Central memory CD8-positive, alpha-beta T cell (primary cell): ENCODE measurements at regions not wholly inside any gene's neighbourhood (a gene's known extent, or its start where the extent isn't known, plus 50 kb on each side); places are given as distances from the start of the nearest gene placed in this dataset.
"Not testable (repeated sequence)": the region's sequence is repeated elsewhere in the genome, so short reads cannot be mapped to it uniquely, and the experiment has no call there.

Experiments used
- ATAC-seq: fragments of 150-1000 bp; cut with Tn5 transposase; replicated peaks from 2 replicates; pipeline ENCODE4 v1.10.0; 2022; ENCODE audit warnings: mild to moderate bottlenecking, moderate FRiP score, moderate number of reproducible peaks; ENCODE audit not compliant: poor library complexity, severe bottlenecking; ENCODE audit errors: extremely low read depth
- DNase-seq, 2 donors: peaks; one replicate each; pipeline ENCODE4 v3.0.0; 2021; ENCODE audit warnings: low spot score in 2 of 2
- H3K27ac Mint-ChIP-seq: one replicate; pipeline ENCODE4 v1.8.0; 2022; ENCODE audit warnings: low read depth, mild to moderate bottlenecking, moderate library complexity, mixed read lengths
- H3K27me3 Mint-ChIP-seq: one replicate; pipeline ENCODE4 v1.8.0; 2022; ENCODE audit warnings: mixed read lengths
- H3K36me3 Mint-ChIP-seq: one replicate; pipeline ENCODE4 v1.8.0; 2022; ENCODE audit warnings: mild to moderate bottlenecking, moderate library complexity, mixed read lengths; ENCODE audit not compliant: insufficient read depth
- H3K4me1 Mint-ChIP-seq: one replicate; pipeline ENCODE4 v1.8.0; 2022; ENCODE audit warnings: mixed read lengths
- H3K4me3 Mint-ChIP-seq: one replicate; pipeline ENCODE4 v1.8.0; 2022; ENCODE audit warnings: mild to moderate bottlenecking, moderate library complexity, mixed read lengths
- H3K9me3 Mint-ChIP-seq: one replicate; pipeline ENCODE4 v1.8.0; 2022; ENCODE audit warnings: mixed read lengths

DNA sequence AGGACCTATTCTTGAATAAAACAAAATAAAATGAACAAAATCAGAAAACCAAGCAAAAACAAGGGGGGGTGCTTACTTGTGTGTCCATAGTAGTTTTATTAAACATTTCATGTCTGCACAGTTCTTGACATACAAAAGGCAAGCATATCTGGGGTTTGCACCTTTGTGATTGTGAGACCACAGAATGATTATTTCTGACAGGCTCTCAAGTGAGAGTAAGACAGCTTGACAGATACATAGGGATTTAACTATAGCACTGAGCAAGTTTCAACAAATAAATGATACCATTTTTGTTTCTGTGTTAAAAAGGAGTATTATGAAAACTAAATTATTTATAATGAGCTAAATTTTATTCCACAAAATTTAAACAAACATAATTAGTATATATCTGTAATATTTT lies 712.0 kb upstream of the PCDH10 start:
- H3K9me3 Mint-ChIP-seq: peaks cover 16% of the 10 kb centered on the region
- no peaks in the 10 kb centered on the region for H3K27me3 Mint-ChIP-seq
- no peaks in the 10 kb centered on the region for H3K4me1 Mint-ChIP-seq
- ATAC-seq (no peak), DNase-seq (no peak)
- H3K27ac Mint-ChIP-seq: no peak overlapping the region
- H3K36me3 Mint-ChIP-seq: no peaks in the 10 kb centered on the region
- H3K4me3 Mint-ChIP-seq: no peak overlapping the region

DNA sequence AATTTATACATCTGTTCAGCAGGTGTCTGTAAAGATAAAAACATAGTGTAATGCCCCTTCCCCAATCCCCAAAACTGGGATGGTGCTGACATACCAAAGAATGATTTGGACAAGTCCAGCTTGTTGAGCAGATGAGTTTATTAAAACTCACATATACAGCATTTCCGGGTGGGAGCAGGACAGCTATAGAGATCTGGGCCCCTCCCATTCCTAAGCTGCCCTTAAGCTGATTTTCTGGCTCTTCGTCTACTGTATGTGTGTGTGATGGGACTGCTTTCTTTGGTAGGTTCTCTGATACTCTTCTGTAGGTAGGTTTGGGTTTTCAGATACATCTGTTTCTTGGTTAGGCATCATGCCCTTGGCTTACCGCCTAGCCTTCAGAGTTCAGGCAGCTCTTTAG lies 703.7 kb upstream of the PCDH10 start:
- no peaks in the 10 kb centered on the region for H3K36me3 Mint-ChIP-seq
- no peak for ATAC-seq
- no peak overlapping the region for H3K27ac Mint-ChIP-seq
- H3K9me3 Mint-ChIP-seq: peaks cover 28% of the 10 kb centered on the region
- no peak overlapping the region for H3K4me3 Mint-ChIP-seq
- no peaks in the 10 kb centered on the region for H3K4me1 Mint-ChIP-seq
- no peak for DNase-seq
- H3K27me3 Mint-ChIP-seq: no peaks in the 10 kb centered on the region

DNA sequence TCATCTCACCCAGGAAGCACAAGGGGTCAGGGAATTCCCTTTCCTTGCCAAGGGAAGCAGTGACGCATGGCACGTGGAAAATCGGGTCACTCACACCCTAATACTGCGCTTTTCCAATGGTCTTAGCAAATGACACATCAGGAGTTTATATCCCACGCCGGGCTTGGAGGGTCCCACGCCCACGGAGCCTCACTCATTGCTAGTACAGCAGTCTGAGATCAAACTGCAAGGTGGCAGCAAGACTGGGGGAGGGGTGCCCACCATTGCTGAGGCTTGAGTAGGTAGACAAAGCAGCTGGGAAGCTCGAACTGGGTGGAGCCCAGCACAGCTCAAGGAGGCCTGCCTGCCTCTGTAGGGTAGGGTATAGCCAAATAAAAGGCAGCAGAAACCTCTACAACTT lies 691.1 kb upstream of the PCDH10 start:
- not testable (repeated sequence) for H3K4me1 Mint-ChIP-seq, H3K27me3 Mint-ChIP-seq, DNase-seq, H3K36me3 Mint-ChIP-seq, H3K4me3 Mint-ChIP-seq, ATAC-seq, H3K27ac Mint-ChIP-seq
- H3K9me3 Mint-ChIP-seq: peaks cover 28% of the 10 kb centered on the region

DNA sequence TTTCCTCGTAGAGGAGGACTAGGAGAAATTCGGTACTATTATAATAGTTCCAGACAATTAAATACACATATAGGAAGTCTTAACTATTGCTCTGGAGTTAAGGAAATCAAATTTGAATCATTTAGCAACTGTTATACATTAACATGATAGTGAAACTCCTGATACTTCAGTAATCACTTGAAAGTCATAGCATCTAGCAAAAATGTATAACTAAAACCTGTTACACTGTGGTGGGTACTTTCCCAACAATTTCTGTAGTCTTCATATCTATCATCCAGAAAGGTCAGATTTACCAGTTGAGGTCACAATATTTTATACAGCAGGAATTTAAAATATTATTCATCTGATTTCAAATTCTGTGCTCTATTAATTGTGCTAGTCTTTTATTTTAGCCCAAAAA lies 669.6 kb upstream of the PCDH10 start:
- Mint-ChIP-seq H3K36me3 (no peaks in the 10 kb centered on the region), H3K4me3 (no peak overlapping the region), H3K27me3 (no peaks in the 10 kb centered on the region), H3K9me3 (peaks cover 13% of the 10 kb centered on the region), H3K27ac (no peak overlapping the region), H3K4me1 (no peaks in the 10 kb centered on the region)
- DNase-seq (no peak), ATAC-seq (no peak)

DNA sequence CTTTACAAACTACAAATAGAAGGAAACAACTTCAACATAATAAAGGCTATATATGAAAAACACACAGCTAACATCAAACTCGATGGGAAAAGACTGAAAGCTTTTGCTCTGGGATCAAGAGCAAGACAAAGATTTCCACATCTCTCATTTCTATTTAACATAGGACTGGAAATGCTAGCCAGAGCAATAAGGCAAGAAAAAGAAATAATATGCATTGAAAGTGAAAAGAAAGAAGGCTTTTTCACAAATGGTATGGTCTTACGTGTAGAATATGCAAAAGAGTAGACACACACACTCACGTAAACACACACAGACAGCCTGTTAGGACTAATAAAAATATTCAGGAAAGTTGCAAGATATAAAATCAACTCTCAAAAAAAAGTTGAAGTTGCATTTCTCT lies 660.5 kb upstream of the PCDH10 start:
- Mint-ChIP-seq H3K36me3 (no peaks in the 10 kb centered on the region), H3K27ac (no peak overlapping the region), H3K4me3 (no peak overlapping the region), H3K27me3 (no peaks in the 10 kb centered on the region), H3K4me1 (no peaks in the 10 kb centered on the region), H3K9me3 (peaks cover 10% of the 10 kb centered on the region)
- no peak for DNase-seq
- no peak for ATAC-seq

DNA sequence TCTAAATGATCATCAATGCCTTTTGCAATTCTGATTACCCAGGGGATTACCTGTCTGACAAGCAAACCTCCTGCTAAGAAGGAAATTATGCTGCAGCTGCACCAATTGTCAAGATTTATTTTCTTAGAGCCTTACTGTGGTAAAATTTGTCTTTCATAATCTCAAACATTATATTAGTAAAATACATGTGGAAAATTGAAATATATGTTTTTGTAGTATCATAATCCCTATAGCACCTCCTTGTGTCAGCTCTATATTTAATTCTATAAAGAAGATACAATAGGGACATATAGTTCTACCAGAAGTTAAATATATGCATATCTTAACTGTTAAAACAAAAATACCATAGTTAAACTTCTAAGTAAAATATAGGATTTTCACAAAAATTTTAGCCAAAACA lies 655.6 kb upstream of the PCDH10 start:
- Mint-ChIP-seq H3K36me3 (no peaks in the 10 kb centered on the region), H3K4me1 (no peaks in the 10 kb centered on the region), H3K4me3 (no peak overlapping the region), H3K9me3 (peaks cover 18% of the 10 kb centered on the region), H3K27ac (no peak overlapping the region), H3K27me3 (no peaks in the 10 kb centered on the region)
- no peak for DNase-seq
- no peak for ATAC-seq

DNA sequence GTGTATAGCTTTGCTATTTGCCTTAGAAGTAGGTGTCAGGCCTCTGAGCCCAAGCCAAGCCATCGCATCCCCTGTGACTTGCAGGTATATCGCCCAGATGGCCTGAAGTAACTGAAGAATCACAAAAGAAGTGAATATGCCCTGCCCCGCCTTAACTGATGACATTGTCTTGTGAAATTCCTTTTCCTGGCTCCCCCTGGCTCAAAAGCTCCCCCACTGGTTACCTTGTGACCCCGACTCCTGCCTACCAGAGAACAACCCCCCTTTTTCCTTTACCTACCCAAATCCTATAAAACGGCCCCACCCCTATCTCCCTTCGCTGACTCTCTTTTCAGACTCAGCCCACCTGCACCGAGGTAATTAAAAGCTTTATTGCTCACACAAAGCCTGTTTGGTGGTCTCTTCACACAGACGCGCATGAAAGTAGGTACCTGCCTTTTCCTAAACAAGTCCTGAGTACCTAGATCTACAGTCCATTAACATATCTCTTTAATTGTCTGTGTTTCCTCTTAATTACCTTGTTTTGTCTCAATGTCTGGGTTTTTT lies 653.8 kb upstream of the PCDH10 start:
- H3K4me3 Mint-ChIP-seq, H3K4me1 Mint-ChIP-seq, H3K27me3 Mint-ChIP-seq, ATAC-seq, DNase-seq, H3K27ac Mint-ChIP-seq, H3K36me3 Mint-ChIP-seq: not testable (repeated sequence)
- peaks cover 21% of the 10 kb centered on the region for H3K9me3 Mint-ChIP-seq

DNA sequence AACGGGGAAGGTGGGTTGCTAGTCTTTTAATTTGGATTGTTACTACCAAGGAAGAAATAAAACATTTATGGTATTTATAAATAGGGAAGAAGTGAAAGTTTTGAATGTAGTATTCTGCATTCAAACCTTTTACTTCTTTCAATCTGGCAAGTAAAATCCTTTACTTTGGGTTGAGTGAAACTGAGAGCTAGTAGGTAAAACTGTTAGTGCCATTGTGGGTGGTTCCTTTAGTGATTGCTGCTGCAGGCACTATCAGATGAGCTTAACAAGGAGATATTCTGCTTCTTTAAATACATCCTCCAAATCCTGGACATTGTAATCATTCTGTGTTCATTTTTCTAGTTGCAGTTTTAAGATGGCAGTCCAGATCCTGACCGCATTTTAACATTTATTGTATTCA lies 650.9 kb upstream of the PCDH10 start:
- no peaks in the 10 kb centered on the region for H3K4me1 Mint-ChIP-seq
- ATAC-seq (no peak), DNase-seq (no peak)
- no peaks in the 10 kb centered on the region for H3K36me3 Mint-ChIP-seq
- H3K4me3 Mint-ChIP-seq: no peak overlapping the region
- H3K27me3 Mint-ChIP-seq: no peaks in the 10 kb centered on the region
- no peak overlapping the region for H3K27ac Mint-ChIP-seq
- peaks cover 23% of the 10 kb centered on the region for H3K9me3 Mint-ChIP-seq

DNA sequence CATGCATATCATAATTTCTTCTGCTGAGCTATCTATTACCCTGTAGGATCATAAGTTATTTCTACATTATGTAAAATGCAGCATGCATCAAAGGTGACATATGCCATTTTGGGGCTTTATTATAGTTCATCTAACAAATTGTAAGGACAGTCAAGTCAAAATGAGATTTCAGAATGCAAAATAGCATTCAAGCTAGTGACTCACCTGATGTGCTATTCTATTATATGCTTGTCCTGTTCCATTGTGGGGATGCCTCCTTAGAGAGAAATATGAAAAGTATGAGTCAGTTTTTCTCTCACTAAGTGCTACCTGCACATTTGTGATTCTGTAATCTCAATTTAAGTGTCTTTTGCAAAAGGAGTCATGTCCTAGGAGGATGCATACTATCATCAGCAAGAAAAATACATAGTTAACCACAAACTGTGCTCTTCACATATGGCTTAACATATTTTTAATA lies 647.0 kb upstream of the PCDH10 start:
- Mint-ChIP-seq H3K4me1 (no peaks in the 10 kb centered on the region), H3K36me3 (no peaks in the 10 kb centered on the region), H3K9me3 (peaks cover 17% of the 10 kb centered on the region), H3K27ac (no peak overlapping the region), H3K4me3 (no peak overlapping the region), H3K27me3 (no peaks in the 10 kb centered on the region)
- DNase-seq (no peak), ATAC-seq (no peak)

DNA sequence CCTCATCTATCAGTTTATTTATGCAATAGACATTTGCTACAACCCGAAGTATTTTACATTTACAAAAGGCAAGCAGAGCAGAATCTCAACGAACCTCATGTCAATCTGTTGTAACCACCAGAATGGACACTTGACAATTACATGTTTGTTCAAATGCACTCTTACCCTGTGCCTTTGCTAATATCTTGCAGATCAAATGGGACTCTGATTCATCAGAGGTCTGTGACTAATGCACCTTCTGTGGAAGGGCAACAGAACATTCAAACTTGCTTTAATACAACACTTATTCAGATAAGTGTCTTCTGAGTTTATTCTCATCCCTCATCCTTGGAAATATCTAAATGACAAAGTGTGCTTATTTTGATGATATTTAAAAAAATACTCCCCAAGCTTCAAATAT lies 644.7 kb upstream of the PCDH10 start:
- Mint-ChIP-seq H3K36me3 (no peaks in the 10 kb centered on the region), H3K4me1 (no peaks in the 10 kb centered on the region), H3K4me3 (no peak overlapping the region)

DNA sequence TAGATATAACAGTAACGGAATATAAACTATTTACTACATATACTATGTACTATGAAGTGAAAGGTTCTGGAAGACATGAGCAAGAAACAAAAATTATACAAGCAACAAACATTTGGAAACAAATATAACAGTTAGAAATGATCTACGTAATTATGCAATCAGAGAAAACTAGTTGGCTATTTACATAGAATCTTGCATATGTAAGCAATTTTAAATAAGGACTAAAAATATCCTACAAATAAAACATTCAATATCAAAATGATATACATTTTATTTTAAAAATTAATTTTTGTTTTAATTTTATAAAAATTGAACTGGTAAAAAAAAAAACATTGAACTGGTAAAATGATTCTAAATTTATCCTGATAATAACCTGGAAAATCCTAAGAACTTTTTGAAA lies 642.5 kb upstream of the PCDH10 start:
- Mint-ChIP-seq H3K36me3 (no peaks in the 10 kb centered on the region), H3K27ac (no peak overlapping the region), H3K4me1 (no peaks in the 10 kb centered on the region), H3K9me3 (peaks cover 11% of the 10 kb centered on the region), H3K4me3 (no peak overlapping the region), H3K27me3 (no peaks in the 10 kb centered on the region)
- no peak for ATAC-seq
- DNase-seq: no peak

More for the DNA sequence above, 644.7 kb upstream of the PCDH10 start:
- DNase-seq (no peak), ATAC-seq (no peak)
- H3K27ac Mint-ChIP-seq: no peak overlapping the region
- H3K9me3 Mint-ChIP-seq: peaks cover 13% of the 10 kb centered on the region
- H3K27me3 Mint-ChIP-seq: no peaks in the 10 kb centered on the region

DNA sequence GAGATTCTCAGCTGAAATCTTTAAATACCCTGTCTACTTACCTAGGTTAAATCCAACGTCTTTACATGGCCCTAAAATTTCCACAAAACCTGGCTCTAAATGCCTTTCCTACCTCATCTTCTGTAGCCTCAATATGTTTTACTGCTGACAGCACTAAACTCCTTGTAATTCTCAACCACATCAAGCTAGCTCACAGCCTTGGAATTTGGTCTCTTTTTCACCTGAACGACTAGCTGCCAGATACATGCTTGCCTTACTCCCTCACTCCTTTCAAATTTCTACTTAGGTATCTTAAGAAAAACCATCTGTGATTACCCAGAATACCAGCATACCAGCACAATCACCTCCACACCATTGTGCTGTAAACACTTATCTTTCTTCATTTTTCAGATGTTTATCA lies 635.6 kb upstream of the PCDH10 start:
- Mint-ChIP-seq H3K36me3 (no peaks in the 10 kb centered on the region), H3K4me1 (no peaks in the 10 kb centered on the region)
- ATAC-seq: no peak

DNA sequence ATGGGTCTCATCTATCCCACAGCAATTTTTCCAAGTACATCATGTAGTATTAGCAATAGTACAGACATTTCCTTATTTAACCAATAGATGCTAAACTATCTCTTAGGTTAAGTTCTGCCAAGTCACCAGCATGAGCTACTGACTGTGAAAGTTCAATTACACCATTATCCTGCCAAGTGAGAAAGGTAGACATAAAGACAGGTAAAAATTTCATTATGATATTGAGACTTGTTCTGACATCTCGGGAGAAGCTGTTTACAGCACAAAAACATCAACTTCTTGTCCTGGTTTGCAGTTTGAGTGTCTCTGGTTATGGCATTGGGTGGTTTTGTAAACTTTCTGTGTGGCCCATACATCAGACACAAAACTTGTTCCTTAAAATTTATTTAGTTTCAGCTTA lies 622.4 kb upstream of the PCDH10 start:
- H3K27me3 Mint-ChIP-seq: no peaks in the 10 kb centered on the region
- peaks cover 6% of the 10 kb centered on the region for H3K9me3 Mint-ChIP-seq
- H3K4me1 Mint-ChIP-seq: no peaks in the 10 kb centered on the region
- H3K36me3 Mint-ChIP-seq: no peaks in the 10 kb centered on the region
- ATAC-seq (no peak), DNase-seq (no peak)
- no peak overlapping the region for H3K4me3 Mint-ChIP-seq
- H3K27ac Mint-ChIP-seq: no peak overlapping the region

More for the DNA sequence above, 635.6 kb upstream of the PCDH10 start:
- H3K27me3 Mint-ChIP-seq: no peaks in the 10 kb centered on the region
- no peak for DNase-seq
- H3K9me3 Mint-ChIP-seq: peaks cover 6% of the 10 kb centered on the region
- no peak overlapping the region for H3K4me3 Mint-ChIP-seq
- no peak overlapping the region for H3K27ac Mint-ChIP-seq

DNA sequence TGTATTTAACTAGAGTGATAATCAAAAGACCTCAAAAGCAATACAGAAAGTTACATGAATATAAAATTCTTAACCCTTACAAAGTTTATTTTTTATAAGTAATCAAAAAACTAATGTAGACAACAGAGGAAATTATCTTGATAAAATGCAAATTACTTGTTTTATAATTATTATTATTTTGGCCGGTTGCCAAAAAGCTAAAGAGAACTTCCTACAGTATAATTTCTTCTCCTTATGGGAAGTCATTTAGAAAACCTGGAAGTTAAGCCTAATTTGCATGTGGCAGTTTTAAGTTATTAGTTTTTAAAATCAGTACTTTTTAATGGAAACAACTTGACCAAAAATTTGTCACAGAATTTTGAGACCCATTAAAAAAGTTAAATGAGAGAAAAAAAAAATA lies 621.3 kb upstream of the PCDH10 start:
- Mint-ChIP-seq H3K27ac (no peak overlapping the region), H3K27me3 (no peaks in the 10 kb centered on the region), H3K9me3 (peaks cover 6% of the 10 kb centered on the region), H3K4me3 (no peak overlapping the region), H3K36me3 (no peaks in the 10 kb centered on the region), H3K4me1 (no peaks in the 10 kb centered on the region)
- DNase-seq (no peak), ATAC-seq (no peak)
